ENCODE measurements at regions not wholly inside any gene's neighbourhood (a gene's known extent, or its start where the extent isn't known, plus 50 kb on each side); places are given as distances from the start of the nearest gene placed in this dataset.

DNA sequence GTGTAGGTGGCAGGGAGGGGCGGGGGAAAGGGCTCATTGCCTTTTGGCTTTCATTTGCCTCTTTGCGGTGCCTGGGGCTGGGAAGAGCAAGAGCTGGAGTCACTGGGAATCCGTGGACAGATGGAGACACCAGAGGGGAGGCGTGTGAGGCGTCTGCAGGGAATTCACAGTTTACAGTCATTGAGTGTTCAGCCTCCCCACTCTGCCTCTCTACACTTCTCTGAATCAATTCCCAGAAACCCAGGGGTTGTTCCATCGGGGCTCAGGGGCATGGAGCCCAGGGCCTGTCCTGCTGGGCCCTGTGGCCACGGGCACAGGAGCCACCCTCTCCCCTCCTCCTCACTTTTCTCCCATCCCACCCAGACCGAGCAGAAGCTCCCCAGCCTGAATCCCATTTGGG, 160.5 kb upstream of the NAV2 start:
- Histone ChIP-seq H3K4me2 (ENCODE audit: insufficient read depth in 1 of 2, low read depth in 2 of 2, low read length in 2 of 2) (no peak overlapping the region), H2BK15ac (ENCODE audit: low read length) (no peak overlapping the region), H3K56ac (replicated peaks; ENCODE audit: insufficient read length, low read depth, low read length) (no peak overlapping the region), H3K23me2 (ENCODE audit: low read depth, low read length) (no peaks in the 10 kb centered on the region; the same call in 1 of the 2 replicates), H3K79me2 (ENCODE audit: control insufficient read depth in 1 of 2, insufficient read depth in 2 of 2, low read length in 2 of 2) (no peaks in the 10 kb centered on the region), H2BK120ac (replicated peaks; ENCODE audit: low read depth, low read length) (no peak overlapping the region), H4K5ac (ENCODE audit: insufficient read length, low read depth, low read length) (no peak overlapping the region), H4K20me1 (replicated peaks in 1 of 2; ENCODE audit: control insufficient read depth in 1 of 2, insufficient read depth in 2 of 2, low read length in 2 of 2) (no peaks in the 10 kb centered on the region), H2AK5ac (ENCODE audit: low read depth, low read length) (no peak overlapping the region), H3K27ac (ENCODE audit: low read depth, low read length) (no peak overlapping the region), H3K23ac (ENCODE audit: insufficient read length) (no peak overlapping the region), H3K27me3 (replicated peaks in 1 of 4; ENCODE audit: control insufficient read depth in 3 of 4, extremely low read depth in 1 of 4, insufficient read depth in 3 of 4, low read length in 3 of 4) (no peaks in the 10 kb centered on the region), H3K4ac (replicated peaks; ENCODE audit: insufficient read length, low read depth, low read length) (no peak overlapping the region), H3K4me1 (replicated peaks in 1 of 4; ENCODE audit: control insufficient read depth in 3 of 4, insufficient read depth in 4 of 4, low read length in 3 of 4) (peaks cover 0 to 4% (median under 1%) of the 10 kb centered on the region in 4 experiments; a peak in 4 of 7 replicates), H4K91ac (replicated peaks; ENCODE audit: insufficient read length, low read length) (no peak overlapping the region), H2BK20ac (ENCODE audit: low read length) (no peak overlapping the region), H3K36me3 (ENCODE audit: control insufficient read depth in 2 of 4, insufficient read depth in 4 of 4, low read length in 3 of 4) (no peaks in the 10 kb centered on the region), H4K8ac (ENCODE audit: extremely low read depth, insufficient read depth, low read length) (no peak overlapping the region; the same call in 1 of the 2 replicates), H3K14ac (ENCODE audit: insufficient read length) (no peak overlapping the region), H3K9me3 (ENCODE audit: insufficient read depth in 2 of 2, low read depth in 1 of 2, low read length in 1 of 2) (no peaks in the 10 kb centered on the region), H2AFZ (ENCODE audit: low read length) (no peak overlapping the region), H3K79me1 (ENCODE audit: low read depth, low read length) (no peaks in the 10 kb centered on the region; the same call in 1 of the 2 replicates), H3K4me3 (ENCODE audit: extremely low read depth in 1 of 4, insufficient read depth in 2 of 4, low read depth in 3 of 4, low read length in 4 of 4) (no peak overlapping the region), H3K9ac (replicated peaks in 1 of 4; ENCODE audit: extremely low read depth in 1 of 4, low read depth in 3 of 4, low read length in 3 of 4) (no peak overlapping the region), H2BK5ac (ENCODE audit: low read depth, low read length) (no peak overlapping the region), H3K18ac (ENCODE audit: extremely low read depth, low read length) (no peak overlapping the region), H2BK12ac (ENCODE audit: low read depth, low read length) (no peak overlapping the region)
- FAIRE-seq, result no peak
- DNase-seq (ENCODE audit: low read depth in 1 of 2, low spot score in 2 of 2), result no peak
- 87% methylated on average over 8 of the region's 8 CpGs; no CpG with 5 or more reads in 1 of the 2 experiments for WGBS, 2 experiments (ENCODE audit: extremely low coverage in 1 of 2, insufficient coverage in 1 of 2, insufficient read length in 1 of 2, insufficient replicate concordance in 2 of 2, low coverage in 1 of 2, low lambda C conversion rate in 2 of 2, missing lambda C conversion rate in 1 of 2)
- ChIA-PET CTCF (ENCODE audit: partially characterized antibody) (interaction anchor here (0.6 to 7.8 kb wide), 39 partner anchors 8 to 482 kb away, joined by 3 to 65 read pairs (median 6); no protein-coding TSS in a partner anchor), POLR2A (ENCODE audit: partially characterized antibody) (no interaction called here)
- no peak for TF ChIP-seq TEAD4 (IDR thresholded peaks at IDR 0.05; ENCODE audit: low read depth, low read length)
- no peak for TF ChIP-seq TAF7 (optimal IDR thresholded peaks at IDR 0.05; ENCODE audit: borderline replicate concordance, low read depth, low read length)
- TF ChIP-seq NANOG (IDR thresholded peaks at IDR 0.05; ENCODE audit: insufficient read depth, low read depth, low read length, poor library complexity, severe bottlenecking), result no peak
- no peak for TF ChIP-seq CEBPB (IDR thresholded peaks at IDR 0.05; ENCODE audit: low read depth, low read length)
- TF ChIP-seq SP4 (IDR thresholded peaks at IDR 0.05; ENCODE audit: low read length), result no peak
